HG02642 (cell line): ENCODE measurements at regions not wholly inside any gene's neighbourhood (a gene's known extent, or its start where the extent isn't known, plus 50 kb on each side); places are given as distances from the start of the nearest gene placed in this dataset.

ENCODE experiments used
- ATAC-seq: cut with Tn5 transposase; IDR thresholded peaks from one replicate; pipeline ENCODE4 v1.9.1; 2021; ENCODE audit warnings: mild to moderate bottlenecking; ENCODE audit not compliant: unreplicated experiment, poor library complexity

- no peak for ATAC-seq
These were observed 218.5 kb downstream of the GBA3 start for GRCh38 chr4:22911285-22911684.

- no peak for ATAC-seq
These were observed 217.5 kb downstream of the GBA3 start for GRCh38 chr4:22910200-22910599.

- no peak for ATAC-seq
These were observed 213.3 kb downstream of the GBA3 start for GRCh38 chr4:22906045-22906444.

- ATAC-seq: no peak
These were observed 211.2 kb downstream of the GBA3 start for GRCh38 chr4:22903913-22904312.

- no peak for ATAC-seq
These were observed 208.9 kb downstream of the GBA3 start for GRCh38 chr4:22901631-22902030.

- no peak for ATAC-seq
These were observed 208.1 kb downstream of the GBA3 start for GRCh38 chr4:22900876-22901275.

- no peak for ATAC-seq
These were observed 204.9 kb downstream of the GBA3 start for GRCh38 chr4:22897520-22898108.

GRCh38 chr4:22895482-22895881, 202.7 kb downstream of the GBA3 start:
- ATAC-seq: no peak

GRCh38 chr4:22884157-22884556, 191.4 kb downstream of the GBA3 start:
- ATAC-seq: no peak

- no peak for ATAC-seq
These were observed 188.7 kb downstream of the GBA3 start for GRCh38 chr4:22881411-22881810.

- no peak for ATAC-seq
These were observed 184.8 kb downstream of the GBA3 start for GRCh38 chr4:22877486-22878052.

- no peak for ATAC-seq
These were observed 183.5 kb downstream of the GBA3 start for GRCh38 chr4:22876270-22876669.

- no peak for ATAC-seq
These were observed 183.0 kb downstream of the GBA3 start for GRCh38 chr4:22875587-22876257.

- no peak for ATAC-seq
These were observed 181.7 kb downstream of the GBA3 start for GRCh38 chr4:22874334-22874912.

GRCh38 chr4:22873899-22874298, 181.2 kb downstream of the GBA3 start:
- no peak for ATAC-seq

- ATAC-seq: no peak
These were observed 178.2 kb downstream of the GBA3 start for GRCh38 chr4:22870847-22871449.

GRCh38 chr4:22869235-22869634, 176.5 kb downstream of the GBA3 start:
- no peak for ATAC-seq
